ENCODE measurements at regions not wholly inside any gene's neighbourhood (a gene's known extent, or its start where the extent isn't known, plus 50 kb on each side); places are given as distances from the start of the nearest gene placed in this dataset.

- TF ChIP-seq CTCF (IDR thresholded peaks at IDR 0.05), result no peak
- TF ChIP-seq POLR2A (IDR thresholded peaks at IDR 0.05; ENCODE audit: low read depth), result no peak
- TF ChIP-seq EP300 (IDR thresholded peaks at IDR 0.05), result no peak
Observed at GRCh38 chr4:123167931-123168330, 228.7 kb upstream of the SPRY1 start.

Data from esophagus muscularis mucosa (tissue), 4 donors.